Bone marrow (tissue), 2 donors: ENCODE measurements at regions not wholly inside any gene's neighbourhood (a gene's known extent, or its start where the extent isn't known, plus 50 kb on each side); places are given as distances from the start of the nearest gene placed in this dataset.
"Not testable (repeated sequence)": the region's sequence is repeated elsewhere in the genome, so short reads cannot be mapped to it uniquely, and the experiment has no call there.

Source experiments
- DNase-seq, 2 donors: peaks; one replicate each; lab custom pipeline; 2025; lab: John Stamatoyannopoulos, UW

GRCh38 chr4:12458621-12459020, 1025.5 kb downstream of the RAB28 start:
- DNase-seq: no peak

GRCh38 chr4:12452291-12452690, 1023.6 kb upstream of the HS3ST1 start:
- no peak for DNase-seq

GRCh38 chr4:12447451-12447850, 1018.8 kb upstream of the HS3ST1 start:
- no peak for DNase-seq

GRCh38 chr4:12446657-12447185, 1018.0 kb upstream of the HS3ST1 start:
- no peak for DNase-seq

- DNase-seq: no peak
Observed at GRCh38 chr4:12446256-12446655, 1017.6 kb upstream of the HS3ST1 start.

GRCh38 chr4:12445711-12446235, 1017.1 kb upstream of the HS3ST1 start:
- no peak for DNase-seq

- no peak for DNase-seq
Observed at GRCh38 chr4:12439633-12440305, 1011.1 kb upstream of the HS3ST1 start.

- DNase-seq: not testable (repeated sequence)
Observed at GRCh38 chr4:12431259-12431658, 1002.6 kb upstream of the HS3ST1 start.

- DNase-seq: no peak
Observed at GRCh38 chr4:12421364-12421763, 992.7 kb upstream of the HS3ST1 start.

GRCh38 chr4:12416755-12417154, 988.1 kb upstream of the HS3ST1 start:
- DNase-seq: no peak

- no peak for DNase-seq
Observed at GRCh38 chr4:12414181-12414812, 985.6 kb upstream of the HS3ST1 start.

GRCh38 chr4:12411072-12411471, 982.4 kb upstream of the HS3ST1 start:
- no peak for DNase-seq

GRCh38 chr4:12409507-12410190, 981.0 kb upstream of the HS3ST1 start:
- DNase-seq: no peak

- no peak for DNase-seq
Observed at GRCh38 chr4:12408364-12408763, 979.7 kb upstream of the HS3ST1 start.

GRCh38 chr4:12403175-12403574, 974.5 kb upstream of the HS3ST1 start:
- no peak for DNase-seq

- no peak for DNase-seq
Observed at GRCh38 chr4:12399781-12400180, 971.1 kb upstream of the HS3ST1 start.

GRCh38 chr4:12393631-12394262, 965.1 kb upstream of the HS3ST1 start:
- DNase-seq: no peak

GRCh38 chr4:12389604-12390003, 960.9 kb upstream of the HS3ST1 start:
- DNase-seq: no peak

GRCh38 chr4:12382567-12382966, 953.9 kb upstream of the HS3ST1 start:
- no peak for DNase-seq

GRCh38 chr4:12379191-12379590, 950.5 kb upstream of the HS3ST1 start:
- DNase-seq: no peak

- DNase-seq: no peak
Observed at GRCh38 chr4:12375805-12376204, 947.1 kb upstream of the HS3ST1 start.

GRCh38 chr4:12365869-12366268, 937.2 kb upstream of the HS3ST1 start:
- DNase-seq: not testable (repeated sequence)
